NCI-H524 treated with DMSO at 0.1 percent for 48 hours (cell line): ENCODE measurements at regions not wholly inside any gene's neighbourhood (a gene's known extent, or its start where the extent isn't known, plus 50 kb on each side); places are given as distances from the start of the nearest gene placed in this dataset.
"Not testable (repeated sequence)": the region's sequence is repeated elsewhere in the genome, so short reads cannot be mapped to it uniquely, and the experiment has no call there.

Experiments used
- DNase-seq: peaks from one replicate; lab custom pipeline; 2025; lab: John Stamatoyannopoulos, UW

DNA sequence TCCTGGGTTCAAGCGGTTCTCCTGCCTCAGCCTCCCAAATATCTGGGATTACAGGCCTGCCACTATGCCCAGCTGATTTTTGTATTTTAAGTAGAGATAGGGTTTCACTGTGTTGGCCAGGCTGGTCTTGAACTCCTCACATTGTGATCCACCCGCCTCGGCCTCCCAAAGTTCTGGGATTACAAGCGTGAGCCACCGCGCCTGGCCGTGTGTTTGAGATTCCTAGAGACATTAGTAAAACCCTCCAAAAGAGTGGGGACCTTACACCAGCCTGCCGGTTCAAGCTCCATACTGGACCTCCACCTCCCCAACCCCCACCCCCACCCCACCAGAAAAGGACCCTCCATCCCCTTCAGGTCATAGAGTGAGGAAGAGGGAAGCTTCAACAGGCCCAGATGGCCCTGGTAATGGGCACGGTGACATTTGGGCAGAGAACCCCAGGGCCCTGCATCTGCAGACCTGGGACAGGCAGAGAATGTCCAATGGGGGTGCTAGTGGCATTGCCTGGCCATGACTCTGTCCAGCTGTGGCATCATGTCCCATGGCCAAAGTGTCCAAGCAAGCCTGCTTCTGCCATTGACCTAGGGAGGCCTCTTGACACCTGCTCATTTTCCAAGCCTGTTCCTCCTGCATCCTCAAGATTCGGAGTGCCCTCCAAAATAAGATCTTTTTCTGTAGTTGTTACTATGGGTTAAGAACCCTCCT is 108.9 kb upstream of the KLF13 start:
- no peak for DNase-seq

DNA sequence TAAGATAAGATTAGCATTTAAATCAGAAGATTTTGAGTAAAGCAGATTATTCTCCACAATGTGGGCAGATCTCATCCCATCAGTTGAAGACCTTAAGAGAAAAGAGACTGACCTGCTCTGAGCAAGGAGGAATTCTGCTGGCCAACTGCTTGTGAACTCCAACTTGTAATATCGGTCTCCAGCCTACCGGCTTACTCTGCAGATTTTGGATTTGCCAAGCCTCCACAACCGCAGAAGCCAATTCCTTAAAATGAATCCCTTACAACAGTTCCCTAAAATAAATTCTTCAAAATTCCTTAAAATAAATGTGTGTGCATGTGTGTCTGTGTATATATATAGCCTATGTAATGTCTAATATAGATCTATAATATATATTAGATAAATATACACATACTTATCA is 107.4 kb upstream of the KLF13 start:
- DNase-seq, result no peak

DNA sequence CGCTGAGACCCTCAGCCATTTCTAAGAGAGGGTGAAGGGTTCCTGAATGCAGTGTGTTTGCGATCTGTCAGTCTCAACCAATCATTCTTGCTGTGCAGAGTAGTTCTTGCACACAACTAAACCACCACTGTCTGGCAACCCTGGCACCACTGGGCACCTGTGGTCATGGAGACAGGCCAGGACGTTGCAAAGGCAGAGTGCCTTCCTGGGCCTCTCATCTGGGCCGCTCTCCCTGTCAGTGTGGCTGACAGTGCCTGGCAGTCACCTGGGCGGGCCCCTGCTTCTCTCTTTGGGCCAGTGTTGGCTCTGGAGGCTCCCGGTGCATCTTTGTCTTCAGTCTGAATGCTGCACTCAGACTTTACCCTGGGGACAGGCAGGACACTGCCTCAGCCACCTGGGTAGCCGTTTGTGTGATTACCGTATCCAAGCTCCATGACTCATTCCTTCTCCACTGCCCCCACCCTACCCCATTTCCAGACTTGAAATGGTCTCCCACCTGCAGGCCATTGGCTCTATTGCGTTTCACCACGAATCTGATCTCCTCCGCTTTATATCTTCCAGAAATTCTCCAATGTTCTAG is 104.6 kb upstream of the KLF13 start:
- no peak for DNase-seq

DNA sequence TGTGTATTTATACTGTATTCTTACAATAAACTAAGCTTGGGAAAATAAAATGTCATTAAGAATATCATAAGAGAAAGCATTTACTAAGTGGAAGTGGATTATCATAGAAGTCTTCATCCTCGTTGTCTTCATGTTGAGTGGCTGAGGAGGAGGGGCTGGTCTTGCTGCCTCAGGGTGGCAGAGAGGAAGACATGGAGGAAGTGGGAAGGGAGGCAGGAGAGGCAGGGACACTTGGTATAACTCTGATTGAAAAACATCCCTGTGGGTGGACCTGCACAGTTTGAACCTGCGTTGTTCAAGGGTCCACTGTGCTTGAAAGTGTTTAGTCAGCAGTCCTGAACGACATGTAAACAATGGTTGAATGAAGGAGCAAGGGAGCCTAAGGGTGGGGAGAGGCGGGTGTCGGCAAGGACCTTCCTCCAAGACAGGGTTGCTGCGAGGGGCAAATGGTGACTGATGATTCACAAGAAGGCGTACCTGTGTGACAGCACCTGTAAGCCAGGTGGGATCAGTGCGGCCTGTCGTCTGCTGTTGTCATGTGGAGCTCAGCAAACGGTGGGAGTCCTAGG is 103.8 kb upstream of the KLF13 start:
- DNase-seq, result no peak

DNA sequence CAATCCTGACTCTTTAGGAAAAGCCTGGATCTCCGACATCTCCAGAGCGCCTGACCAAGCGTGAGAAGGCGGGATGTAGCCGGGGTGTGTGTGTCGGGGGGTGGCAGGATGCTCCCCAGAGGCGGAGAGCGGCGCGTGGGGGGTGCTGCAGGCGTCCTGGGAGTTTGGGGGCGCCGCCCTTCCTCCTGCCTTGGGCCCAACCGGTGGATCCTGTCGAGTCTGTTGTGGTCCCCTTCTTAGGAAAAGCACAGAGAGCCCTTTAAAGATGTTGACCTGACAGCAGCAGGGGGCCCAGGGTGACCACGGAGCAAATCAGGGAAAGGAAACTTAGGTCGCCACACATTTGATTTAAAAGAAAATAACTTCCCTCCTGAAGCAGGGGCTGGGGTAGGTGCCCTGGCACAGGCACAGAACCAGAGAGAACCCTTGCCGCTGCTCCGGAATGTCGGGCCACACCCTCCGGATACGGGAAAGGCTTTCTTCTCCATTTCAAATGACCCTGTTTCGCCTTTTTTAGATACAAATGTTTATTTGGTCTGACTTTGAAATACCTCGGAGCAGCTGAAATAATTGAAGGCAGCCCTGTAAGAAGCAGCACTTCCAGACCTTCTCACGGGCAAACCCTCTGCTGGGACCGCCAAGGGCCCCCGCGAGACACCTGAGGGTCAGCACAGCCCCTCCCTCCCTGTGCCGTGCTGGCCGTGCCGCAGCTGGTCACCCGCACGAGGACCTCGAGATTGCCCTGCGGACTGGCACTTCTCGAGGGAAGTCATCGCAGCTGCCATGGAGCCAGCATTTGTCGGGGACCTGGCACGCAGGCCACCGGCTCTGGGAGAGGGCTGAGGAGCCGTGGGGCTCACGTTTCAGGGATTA is 102.9 kb upstream of the KLF13 start:
- no peak for DNase-seq

DNA sequence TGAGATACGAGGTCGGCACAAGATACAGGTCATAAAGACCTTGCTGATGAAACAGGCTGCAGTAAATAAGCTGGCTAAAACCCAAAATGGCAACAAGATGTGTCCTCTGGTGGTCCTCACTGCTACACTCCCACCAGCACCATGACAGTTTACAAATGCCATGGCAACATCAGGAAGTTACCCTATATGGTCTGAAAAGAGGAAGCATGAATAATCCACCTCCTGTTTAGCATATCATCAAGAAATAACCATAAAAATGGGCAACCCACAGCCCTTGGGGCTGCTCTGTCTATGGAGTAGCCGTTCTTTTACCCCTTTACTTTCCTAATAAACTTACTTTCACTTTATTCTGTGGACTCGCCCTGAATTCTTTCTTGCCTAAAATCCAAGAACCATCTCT is 102.0 kb upstream of the KLF13 start:
- not testable (repeated sequence) for DNase-seq

DNA sequence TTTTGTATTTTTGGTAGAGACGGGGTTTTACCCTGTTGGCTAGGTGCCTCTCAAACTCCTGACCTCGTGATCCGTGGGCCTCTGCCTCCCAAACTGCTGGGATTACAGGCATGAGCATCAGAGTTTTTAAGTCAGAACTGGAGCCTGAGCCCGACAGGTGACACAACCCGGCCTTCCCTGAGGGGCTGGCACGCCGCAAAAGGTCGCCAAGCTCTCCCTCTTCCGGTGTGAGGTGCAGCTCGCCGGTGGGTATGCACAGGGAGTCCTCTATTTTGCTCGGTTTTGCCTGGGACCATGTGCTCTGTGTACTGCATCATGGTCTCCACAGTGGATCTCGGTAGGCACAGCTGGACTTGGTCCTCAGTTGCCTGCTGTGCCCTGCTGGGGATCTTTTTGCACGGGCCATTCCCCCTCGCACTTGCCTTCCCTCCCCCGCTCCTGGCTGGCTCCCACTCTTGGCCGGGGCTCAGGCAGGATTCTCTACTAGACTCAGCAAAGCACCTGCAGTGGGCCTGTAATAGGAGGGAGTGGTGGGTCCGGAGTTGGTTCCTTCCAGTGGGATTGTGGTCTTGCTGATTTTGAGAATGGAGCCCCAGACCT is 101.2 kb upstream of the KLF13 start:
- no peak for DNase-seq

DNA sequence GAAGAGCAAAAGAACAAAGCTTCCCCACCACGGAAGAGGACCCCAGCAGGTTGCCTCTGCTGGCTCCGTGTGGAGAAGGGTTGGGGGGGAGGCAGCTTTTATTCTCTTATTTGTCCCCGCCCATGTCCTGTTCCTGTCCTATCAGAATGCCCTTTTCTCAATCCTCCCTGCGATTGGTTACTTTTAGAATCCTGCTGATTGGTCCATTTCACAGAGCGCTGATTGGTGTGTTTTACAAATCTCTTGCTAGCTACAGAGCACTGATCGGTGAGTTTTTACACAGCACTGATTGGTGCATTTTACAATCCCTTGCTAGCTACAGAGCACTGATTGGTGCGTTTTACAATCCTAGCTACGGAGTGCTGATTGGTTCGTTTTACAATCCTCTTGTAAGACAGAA is 100.6 kb upstream of the KLF13 start:
- no peak for DNase-seq

DNA sequence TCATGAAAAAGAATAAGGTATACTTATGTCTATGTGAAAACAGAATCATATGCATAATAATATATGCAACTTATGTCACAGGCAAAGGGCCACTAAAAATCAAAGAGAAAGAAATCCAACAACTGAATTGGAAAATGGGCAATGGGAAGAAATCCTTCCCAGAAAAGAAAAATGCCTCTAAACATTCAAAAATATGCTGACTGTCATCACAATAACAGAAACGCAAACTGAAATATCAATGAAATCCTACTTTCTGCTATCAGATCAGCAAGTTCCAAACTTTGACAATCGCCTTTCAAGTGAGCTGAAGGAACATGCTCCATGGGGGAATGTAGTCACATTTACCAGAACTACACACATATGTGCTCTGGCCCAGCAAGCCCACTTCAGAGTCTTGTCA is 99.4 kb upstream of the KLF13 start:
- DNase-seq, result no peak

DNA sequence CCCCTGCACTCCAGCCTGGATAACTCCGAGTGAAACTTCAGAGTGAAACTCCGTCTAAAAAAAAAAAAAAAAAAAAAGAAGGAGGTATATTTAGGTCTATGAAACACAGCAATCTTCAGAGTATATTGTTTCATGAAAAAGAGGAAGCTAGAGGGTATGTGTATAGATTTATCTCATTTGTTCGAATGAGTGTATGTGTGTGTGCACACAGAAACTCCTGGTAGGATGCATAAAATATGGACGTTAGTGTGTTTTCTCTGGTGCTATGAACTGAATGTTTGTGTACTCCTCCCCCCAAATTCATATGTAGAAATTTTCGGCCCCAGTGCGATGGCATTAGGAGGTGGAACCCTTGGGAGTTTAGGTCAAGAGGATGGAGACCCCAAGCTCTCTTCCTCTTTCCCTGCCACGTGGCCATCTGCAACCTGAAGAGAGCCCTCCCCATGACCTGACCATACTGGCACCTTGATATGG is 98.6 kb upstream of the KLF13 start:
- no peak for DNase-seq

DNA sequence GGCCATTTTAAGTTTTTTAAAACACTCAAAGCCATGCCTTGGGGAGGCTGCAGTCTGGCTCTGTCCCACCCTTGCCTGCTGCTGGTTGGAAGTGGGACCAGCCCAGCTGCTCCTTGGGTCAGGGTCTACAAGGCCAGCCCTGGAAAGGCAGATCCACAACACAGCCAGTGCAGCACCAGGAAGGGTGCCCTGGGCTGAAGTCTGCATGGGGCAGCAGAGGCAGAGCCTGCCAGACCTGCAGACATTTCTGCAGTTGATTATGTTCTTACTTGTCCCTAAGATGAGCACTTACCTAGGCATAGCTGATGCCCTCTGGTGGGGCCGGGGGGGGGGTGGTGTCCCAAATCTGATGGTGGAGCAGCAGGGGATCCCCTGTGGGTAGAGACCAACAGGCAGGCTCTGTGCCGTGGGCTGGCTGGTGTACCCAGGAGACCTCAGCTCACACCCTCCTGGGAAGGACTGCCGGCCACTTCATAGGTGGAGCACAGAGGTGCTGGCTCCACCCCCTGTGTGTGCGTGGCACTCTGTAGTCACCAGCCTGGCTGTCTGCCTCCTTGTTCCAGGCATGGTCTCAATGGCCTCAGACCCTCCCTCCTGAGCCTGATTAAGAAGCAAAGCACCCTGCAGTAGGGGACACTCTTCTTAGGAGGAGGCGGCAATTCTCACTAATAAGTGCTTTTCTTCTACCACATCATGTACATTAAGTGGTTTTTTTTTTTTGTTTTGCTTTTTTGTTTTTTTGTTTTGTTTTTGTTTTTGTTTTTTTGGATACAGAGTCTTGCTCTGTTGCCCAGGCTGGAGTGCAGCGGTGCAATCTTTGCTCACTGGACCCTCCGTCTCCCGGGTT is 97.4 kb upstream of the KLF13 start:
- DNase-seq, result no peak

DNA sequence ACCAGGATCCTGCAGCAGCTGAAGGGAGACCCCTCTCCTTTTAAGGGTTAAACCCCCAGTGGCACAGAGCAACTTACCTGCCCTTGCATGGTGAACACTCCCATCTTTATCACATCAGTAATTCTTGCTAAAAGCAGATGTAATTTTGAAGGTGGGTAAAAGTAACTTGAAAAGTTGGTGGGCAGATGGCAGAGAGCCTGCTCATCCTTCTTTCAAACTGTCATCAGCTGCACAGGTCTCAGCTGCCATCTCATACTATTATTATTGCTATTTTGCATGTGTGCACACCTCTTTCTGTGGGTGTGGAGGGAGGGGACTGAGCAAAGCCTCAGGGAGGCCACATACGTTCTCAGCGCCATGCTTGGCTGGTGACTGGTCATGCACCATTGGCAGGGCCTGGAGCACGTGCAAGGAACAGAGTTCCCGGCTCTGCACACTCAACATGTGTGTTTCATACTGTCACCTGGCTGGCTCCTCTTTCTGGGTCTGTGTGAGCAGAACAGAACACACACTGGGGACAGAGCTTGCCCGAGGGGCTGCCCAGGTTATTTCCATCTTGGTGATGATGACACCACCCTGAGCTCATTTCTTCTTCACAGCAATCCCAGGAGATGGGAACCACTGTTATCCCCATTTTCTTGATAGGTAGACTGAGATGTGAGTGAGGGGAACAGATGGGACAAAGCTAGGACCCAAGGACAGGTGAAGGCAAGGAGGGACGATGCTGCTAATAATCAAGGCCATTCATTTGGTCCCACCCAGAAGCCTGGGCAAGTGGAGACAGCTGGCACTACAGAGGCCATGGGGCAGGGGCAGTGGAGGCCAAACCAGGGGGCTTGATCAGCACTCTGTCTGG is 95.8 kb upstream of the KLF13 start:
- no peak for DNase-seq

DNA sequence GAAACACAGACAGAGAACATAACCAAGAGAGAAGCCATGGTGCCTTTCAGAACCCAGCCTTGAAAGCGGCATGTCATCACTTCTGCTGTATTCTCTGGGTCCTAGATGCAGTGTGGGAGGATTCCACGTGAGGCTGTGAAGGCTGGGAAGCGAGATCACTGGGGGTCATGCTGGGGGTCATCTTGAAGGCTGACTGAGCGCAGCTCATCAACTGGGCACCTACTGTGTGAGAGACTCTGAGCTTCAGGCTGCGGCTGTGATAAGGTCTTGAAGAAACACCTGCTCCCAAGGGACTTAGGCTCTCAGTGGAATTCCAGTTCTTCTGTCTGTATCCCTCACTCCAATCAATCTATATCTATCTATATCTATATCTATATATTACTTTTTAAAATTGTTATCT is 91.8 kb upstream of the KLF13 start:
- DNase-seq, result no peak

DNA sequence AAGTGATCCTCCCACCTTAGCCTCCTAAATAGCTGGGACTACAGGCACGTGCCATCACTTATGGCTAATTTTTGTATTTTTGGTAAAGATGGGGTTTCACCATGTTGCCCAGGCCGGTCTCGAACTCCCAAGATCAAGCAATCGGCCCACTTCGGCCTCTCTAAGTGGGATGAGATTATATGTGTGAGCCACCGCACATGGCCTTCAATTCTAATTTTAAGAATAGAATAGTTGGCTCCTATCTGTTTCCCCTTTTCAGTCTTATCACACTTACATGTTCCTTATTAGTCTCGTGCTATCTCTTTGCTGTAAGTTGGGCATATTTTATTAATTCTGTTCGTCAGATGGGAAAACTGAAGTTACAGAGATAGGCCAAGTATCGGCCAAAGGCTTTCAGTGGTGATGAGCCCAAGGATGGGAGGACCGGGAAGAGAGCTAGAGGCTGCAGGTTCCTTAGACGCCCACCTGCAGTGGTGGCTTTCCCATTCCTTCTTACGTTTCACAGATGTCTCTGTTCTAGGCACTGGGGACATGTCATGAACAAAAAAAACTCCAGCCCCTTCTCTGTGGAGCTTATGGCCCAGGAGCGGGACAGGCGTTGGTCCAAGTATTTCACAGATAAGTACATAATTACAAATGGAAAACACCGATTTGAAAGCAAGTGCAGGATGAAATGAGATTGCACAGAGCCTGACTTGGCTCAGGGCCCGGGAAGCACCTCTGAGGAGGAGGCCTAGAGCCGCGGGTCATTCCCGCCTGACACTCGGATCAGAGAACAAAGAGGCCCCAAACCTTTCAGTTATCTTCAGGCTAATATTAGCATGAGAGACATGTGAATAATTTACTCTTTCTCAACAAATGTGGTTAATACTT is 91.1 kb upstream of the KLF13 start:
- DNase-seq, result peak; percentile 35

DNA sequence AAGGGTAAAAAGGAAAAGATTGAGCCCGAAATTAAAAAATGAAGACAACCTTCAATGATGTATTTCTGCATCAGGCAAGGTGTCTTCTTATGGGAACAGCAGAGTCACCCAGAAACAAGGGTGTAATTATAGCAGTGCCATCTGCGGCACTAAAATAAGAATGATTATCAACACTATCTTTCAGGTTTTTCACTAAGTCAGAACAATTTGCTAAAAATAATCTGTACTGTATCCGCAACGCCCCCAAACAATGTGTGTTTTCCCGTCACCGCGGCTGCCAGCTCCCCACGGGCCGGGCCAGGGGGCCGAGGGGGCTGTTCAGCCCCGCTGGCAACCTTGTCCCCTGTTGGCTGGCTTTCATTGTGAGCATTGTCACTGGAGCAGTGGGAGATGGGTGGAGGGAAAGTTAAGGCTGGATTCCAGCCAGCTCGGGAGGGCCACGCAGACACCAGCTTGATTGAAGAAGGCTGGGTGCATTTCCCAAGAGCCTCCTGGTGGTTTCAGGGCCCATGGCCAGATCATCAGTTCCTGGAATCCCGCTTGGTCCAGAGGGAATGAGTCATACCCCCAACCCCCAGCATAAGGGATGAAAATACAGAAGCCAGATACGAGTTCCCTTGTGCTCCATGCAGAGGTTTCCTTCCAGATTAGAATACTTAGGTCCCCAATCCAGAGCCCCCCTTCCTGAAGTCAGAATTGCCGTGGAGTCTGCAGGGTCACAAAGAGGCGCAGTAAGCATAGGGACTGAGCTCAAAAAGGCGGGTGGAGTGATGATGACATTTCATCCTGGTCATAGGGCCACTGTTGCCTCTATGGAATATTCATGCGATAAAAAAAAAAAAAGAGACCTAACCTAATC is 90.2 kb upstream of the KLF13 start:
- DNase-seq, result peak; percentile 36

DNA sequence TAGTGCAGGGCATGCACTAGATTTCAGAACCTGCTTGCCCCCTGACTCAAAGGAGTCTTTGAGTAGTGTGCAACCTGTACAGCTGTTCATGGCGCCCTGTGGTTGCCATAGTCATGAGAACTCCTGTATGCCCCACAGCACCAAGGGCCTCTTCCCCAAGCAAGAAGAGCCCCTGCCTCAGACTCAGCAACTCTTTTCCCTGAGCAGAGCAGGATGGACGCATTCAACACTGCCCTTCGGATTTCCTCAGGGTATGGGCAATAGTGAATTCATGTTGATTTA is 89.7 kb upstream of the KLF13 start:
- no peak for DNase-seq

DNA sequence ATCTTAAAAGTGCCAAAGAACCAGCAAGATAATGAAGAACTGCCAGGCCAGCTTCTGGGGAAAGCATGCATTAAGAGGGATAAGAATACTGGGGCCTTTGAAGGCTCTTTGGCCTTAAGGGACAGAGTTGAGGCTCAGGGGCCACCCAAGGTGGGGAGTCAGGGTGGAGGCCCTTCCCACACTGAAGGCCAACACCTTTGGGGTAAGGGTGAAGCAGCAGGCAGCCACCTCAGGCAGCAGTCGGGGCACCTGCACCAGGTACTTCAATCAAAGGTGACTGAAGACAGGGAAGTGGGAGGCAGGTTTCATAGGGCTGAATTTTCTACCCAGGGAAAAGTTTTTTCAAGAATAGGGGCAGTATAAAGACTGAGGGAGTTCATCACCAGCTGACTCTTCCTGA is 87.7 kb upstream of the KLF13 start:
- no peak for DNase-seq

DNA sequence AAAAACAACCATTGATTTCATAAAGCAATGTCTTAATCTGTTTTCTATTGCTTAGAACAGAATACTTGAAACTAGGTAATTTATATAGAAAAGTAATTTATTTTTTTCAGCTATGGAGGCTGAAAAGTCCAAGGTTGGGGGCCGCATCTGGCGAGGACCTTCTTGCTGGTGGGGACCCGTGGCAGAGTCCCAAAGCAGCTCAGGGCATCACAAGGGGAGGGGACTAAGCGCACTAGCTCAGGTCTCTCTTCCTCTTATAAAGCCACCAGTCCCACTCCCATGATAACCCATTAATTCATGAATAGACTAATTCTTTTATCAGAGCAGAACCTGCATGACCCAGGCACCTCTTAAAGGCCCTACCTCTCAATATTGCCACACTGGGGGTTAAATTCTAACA is 87.2 kb upstream of the KLF13 start:
- no peak for DNase-seq
